HUES64 (cell line): ENCODE measurements at regions not wholly inside any gene's neighbourhood (a gene's known extent, or its start where the extent isn't known, plus 50 kb on each side); places are given as distances from the start of the nearest gene placed in this dataset.

Experiments used
- H3K27ac ChIP-seq: 2 replicates; pipeline ENCODE4 v1.7.0; 2013; ENCODE audit warnings: low read depth, low read length, inconsistent platforms
- H3K27me3 ChIP-seq: 2 replicates; pipeline ENCODE4 v1.6.1; 2013; ENCODE audit warnings: mild to moderate bottlenecking, low read length; ENCODE audit not compliant: insufficient read depth
- H3K36me3 ChIP-seq: 2 replicates; pipeline ENCODE4 v1.6.1; 2013; ENCODE audit warnings: mild to moderate bottlenecking, low read length; ENCODE audit not compliant: insufficient read depth
- H3K4me1 ChIP-seq: 2 replicates; pipeline ENCODE4 v1.6.1; 2013; ENCODE audit warnings: mild to moderate bottlenecking, low read length, moderate library complexity; ENCODE audit not compliant: insufficient read depth
- H3K4me3 ChIP-seq: 2 replicates; pipeline ENCODE4 v1.5.1; 2013; ENCODE audit warnings: mild to moderate bottlenecking, low read length, moderate library complexity
- H3K9ac ChIP-seq: 2 replicates; pipeline ENCODE4 v1.6.1; 2013; ENCODE audit warnings: mild to moderate bottlenecking, low read depth, low read length
- H3K9me3 ChIP-seq: 2 replicates; pipeline ENCODE4 v1.6.1; 2013; ENCODE audit warnings: low read depth, low read length; ENCODE audit not compliant: insufficient read depth
- WGBS: fragments of 150-250, 120-280 bp; methylation state at CpG from one replicate; pipeline ENCODE4 v1.1.7; 2013; ENCODE audit warnings: missing lambda C conversion rate; 5-methylcytosine and 5-hydroxymethylcytosine counted together

DNA sequence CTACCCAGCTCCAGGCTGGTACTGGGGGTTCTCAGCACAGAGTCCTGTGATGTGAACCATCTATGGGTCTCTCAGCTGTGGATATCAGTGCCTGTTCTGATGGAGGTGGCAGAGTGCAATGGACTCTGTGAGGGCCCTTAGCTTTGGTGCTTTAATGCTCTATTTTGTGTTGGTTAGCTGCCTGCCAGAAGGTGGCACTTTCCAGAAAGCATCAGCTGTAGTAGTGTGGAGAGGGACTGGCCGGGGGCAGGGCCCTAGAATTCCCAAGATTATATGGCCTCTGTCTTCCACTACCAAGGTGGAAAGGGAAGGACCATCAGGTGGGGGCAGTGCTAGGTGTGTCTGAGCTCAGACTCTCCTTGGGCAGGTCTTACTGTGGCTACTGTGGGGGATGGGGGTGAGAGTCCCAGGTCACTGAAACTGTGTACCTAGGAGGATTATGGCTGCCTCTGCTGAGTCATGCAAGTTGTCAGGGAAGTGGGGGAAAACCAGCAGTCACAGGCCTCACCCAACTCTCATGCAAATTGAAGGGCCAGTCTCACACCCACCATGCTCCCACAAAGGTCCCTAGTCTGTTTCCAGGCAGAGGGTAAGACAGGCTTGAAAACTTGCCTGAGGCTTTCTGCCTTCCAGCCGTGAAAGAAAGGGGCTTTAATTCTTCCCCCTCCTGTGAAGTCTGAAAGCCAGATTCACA, 878.1 kb downstream of the C12orf50 start:
- no peaks in the 10 kb centered on the region for H3K4me1 ChIP-seq
- H3K4me3 ChIP-seq, result no peak overlapping the region
- H3K9me3 ChIP-seq, result 0 out of 2 replicates have a peak, but pooled peaks cover 3% of the 10 kb centered on the region
- no peaks in the 10 kb centered on the region for H3K27me3 ChIP-seq
- WGBS, result 73% methylated on average over 2 of the region's 2 CpGs
- peak overlapping the region; percentile 67; the same call in 1 of the 2 replicates for H3K27ac ChIP-seq
- no peak overlapping the region for H3K9ac ChIP-seq
- H3K36me3 ChIP-seq, result no peaks in the 10 kb centered on the region

- Histone ChIP-seq H3K9me3 (peaks cover 3% of the 10 kb centered on the region; the same call in 1 of the 2 replicates), H3K27me3 (no peaks in the 10 kb centered on the region), H3K4me1 (no peaks in the 10 kb centered on the region), H3K9ac (no peak overlapping the region), H3K36me3 (no peaks in the 10 kb centered on the region), H3K27ac (no peak overlapping the region), H3K4me3 (no peak overlapping the region)
Measured at GRCh38 chr12:87142342-87142741, 886.2 kb upstream of the MGAT4C start.

DNA sequence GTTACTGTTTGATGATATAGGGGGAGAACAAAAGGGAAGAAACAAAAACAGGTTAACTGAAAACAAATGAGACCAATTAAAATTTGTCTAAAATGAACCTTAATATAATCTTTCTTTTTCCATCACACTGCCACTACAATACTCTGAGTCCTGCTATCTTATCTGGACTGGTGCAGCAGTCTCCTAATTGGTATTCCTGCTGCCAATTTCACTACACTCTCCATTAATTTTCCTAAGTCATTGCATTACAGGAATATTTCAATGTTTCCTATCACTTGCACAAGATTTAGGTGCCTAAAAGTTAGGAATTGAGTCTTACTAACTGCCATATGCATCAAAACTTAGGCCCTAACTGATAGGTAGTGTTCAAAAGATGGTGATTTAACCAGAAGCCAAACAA, 884.9 kb upstream of the MGAT4C start:
- H3K9ac ChIP-seq, result no peak overlapping the region
- H3K36me3 ChIP-seq, result no peaks in the 10 kb centered on the region
- peaks cover 3% of the 10 kb centered on the region; the same call in 1 of the 2 replicates for H3K9me3 ChIP-seq
- no peaks in the 10 kb centered on the region for H3K4me1 ChIP-seq
- H3K4me3 ChIP-seq, result no peak overlapping the region
- no peak overlapping the region for H3K27ac ChIP-seq
- no peaks in the 10 kb centered on the region for H3K27me3 ChIP-seq

GRCh38 chr12:87140262-87140661, 884.1 kb upstream of the MGAT4C start:
- Histone ChIP-seq H3K9ac (no peak overlapping the region), H3K4me1 (no peaks in the 10 kb centered on the region), H3K4me3 (no peak overlapping the region), H3K36me3 (no peaks in the 10 kb centered on the region), H3K27ac (no peak overlapping the region), H3K27me3 (no peaks in the 10 kb centered on the region), H3K9me3 (peaks cover 3% of the 10 kb centered on the region; the same call in 1 of the 2 replicates)
- WGBS, result 90% methylated on average over 1 of the region's 1 CpG

GRCh38 chr12:87137220-87137619, 881.0 kb upstream of the MGAT4C start:
- Histone ChIP-seq H3K27me3 (no peaks in the 10 kb centered on the region), H3K9me3 (peaks cover 3% of the 10 kb centered on the region; the same call in 1 of the 2 replicates), H3K4me3 (no peak overlapping the region), H3K27ac (no peak overlapping the region), H3K36me3 (no peaks in the 10 kb centered on the region), H3K4me1 (no peaks in the 10 kb centered on the region), H3K9ac (no peak overlapping the region)

DNA sequence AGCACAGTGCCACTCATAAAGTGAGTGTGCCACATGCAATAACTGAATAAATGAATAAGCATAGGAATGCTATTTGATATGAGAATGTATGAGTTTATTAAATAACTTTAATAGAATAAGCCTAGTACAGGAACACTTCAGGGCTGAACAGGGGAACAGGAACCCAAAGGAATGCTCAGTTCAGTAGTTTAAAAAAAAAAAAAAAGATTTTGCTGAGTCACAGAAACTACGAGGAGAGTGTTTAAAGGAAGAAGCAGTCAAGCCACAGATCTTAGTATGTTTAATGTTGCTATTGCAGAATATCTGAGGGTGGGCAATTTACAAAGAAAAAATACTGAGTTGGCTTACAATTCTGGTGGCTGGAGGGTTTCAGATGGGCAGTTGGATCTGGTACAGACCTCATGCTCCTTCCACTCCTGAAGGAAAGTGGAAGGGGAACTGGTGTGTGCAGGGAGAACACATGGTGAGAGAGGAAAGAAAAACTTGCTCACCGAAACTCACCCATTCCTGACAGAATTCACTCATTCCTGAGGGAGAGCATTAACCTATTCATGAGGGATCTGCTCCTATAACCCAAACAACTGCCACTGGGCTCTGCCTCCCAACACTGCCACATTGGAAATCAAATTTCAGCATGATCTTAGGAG, 880.3 kb upstream of the MGAT4C start:
- no peaks in the 10 kb centered on the region for H3K36me3 ChIP-seq
- no peaks in the 10 kb centered on the region for H3K27me3 ChIP-seq
- no peak overlapping the region for H3K9ac ChIP-seq
- 91% methylated on average over 2 of the region's 2 CpGs for WGBS
- no peak overlapping the region for H3K4me3 ChIP-seq
- H3K27ac ChIP-seq, result peak overlapping the region; percentile 41; the same call in 1 of the 2 replicates
- no peaks in the 10 kb centered on the region for H3K4me1 ChIP-seq
- peaks cover 3% of the 10 kb centered on the region; the same call in 1 of the 2 replicates for H3K9me3 ChIP-seq

DNA sequence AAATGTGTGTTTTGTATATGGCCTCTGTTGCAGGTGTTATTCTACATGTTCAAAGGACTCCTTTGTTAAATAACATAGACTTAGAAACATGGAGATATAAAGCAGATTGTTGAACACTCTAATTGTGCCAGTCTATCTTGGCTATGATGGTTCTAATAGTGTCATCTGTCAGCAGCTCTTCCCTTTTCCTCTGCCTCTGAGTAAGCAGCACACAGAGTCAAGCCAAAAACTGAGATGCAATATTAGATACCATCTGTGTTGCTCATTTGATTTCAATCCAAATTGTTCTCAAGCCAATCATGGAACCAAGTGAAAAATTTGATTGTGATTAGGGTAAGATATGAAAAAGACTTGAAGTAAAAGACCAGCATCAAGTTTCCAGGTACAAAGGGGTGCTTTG, 871.1 kb upstream of the MGAT4C start:
- Histone ChIP-seq H3K27ac (no peak overlapping the region), H3K4me3 (no peak overlapping the region), H3K9me3 (peaks cover 18% of the 10 kb centered on the region), H3K27me3 (no peaks in the 10 kb centered on the region), H3K36me3 (no peaks in the 10 kb centered on the region), H3K4me1 (no peaks in the 10 kb centered on the region), H3K9ac (no peak overlapping the region)

DNA sequence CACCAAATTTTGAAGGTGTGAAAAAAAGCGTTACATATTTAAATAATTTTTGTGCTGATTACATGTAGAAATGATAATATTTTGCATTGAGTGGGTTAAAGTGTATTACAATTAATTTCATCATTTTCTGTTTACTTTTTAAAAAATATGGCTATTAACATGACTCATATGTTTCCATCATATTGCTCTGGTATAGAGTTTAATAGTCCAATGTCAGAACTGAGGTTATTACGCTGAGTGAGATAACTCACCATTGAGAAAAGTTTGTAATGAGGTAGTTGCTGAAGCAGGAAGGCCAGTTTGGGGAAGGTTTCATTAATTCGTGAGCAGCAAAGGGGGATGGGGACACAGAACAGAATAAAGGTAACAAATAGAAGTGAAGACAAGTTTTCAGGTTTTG, 865.7 kb upstream of the MGAT4C start:
- WGBS, result 88% methylated on average over 2 of the region's 3 CpGs
- H3K9ac ChIP-seq, result no peak overlapping the region
- H3K4me3 ChIP-seq, result no peak overlapping the region
- no peak overlapping the region for H3K27ac ChIP-seq
- H3K27me3 ChIP-seq, result no peaks in the 10 kb centered on the region
- H3K9me3 ChIP-seq, result peaks cover 18% of the 10 kb centered on the region
- 0 out of 2 replicates have a peak, but pooled peaks cover under 1% of the 10 kb centered on the region for H3K4me1 ChIP-seq
- no peaks in the 10 kb centered on the region for H3K36me3 ChIP-seq

DNA sequence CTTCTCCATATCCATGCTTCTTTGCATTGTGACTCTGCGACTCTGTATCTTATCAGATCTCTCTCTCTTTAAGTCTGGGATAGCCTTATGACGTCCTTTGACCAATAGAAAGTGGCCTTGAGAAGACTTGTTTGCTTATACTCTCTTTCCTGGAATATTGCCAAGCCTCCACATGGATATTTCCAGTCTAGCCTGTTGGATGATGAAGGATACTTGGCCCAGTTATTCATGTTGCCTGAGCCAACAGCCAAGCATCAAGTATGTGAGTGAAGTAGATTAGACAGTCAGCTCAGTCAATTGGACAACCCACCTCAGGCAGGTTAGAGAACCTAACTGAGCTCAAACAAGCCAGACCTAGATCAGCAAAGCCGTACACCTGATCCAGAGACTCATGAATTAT, 864.2 kb upstream of the MGAT4C start:
- Histone ChIP-seq H3K27ac (no peak overlapping the region), H3K27me3 (no peaks in the 10 kb centered on the region), H3K9me3 (peaks cover 18% of the 10 kb centered on the region), H3K4me3 (no peak overlapping the region), H3K36me3 (no peaks in the 10 kb centered on the region), H3K4me1 (0 out of 2 replicates have a peak, but pooled peaks cover 5% of the 10 kb centered on the region), H3K9ac (no peak overlapping the region)
- WGBS, result 91% methylated on average over 3 of the region's 3 CpGs

- Histone ChIP-seq H3K9ac (no peak overlapping the region), H3K27me3 (no peaks in the 10 kb centered on the region), H3K4me1 (0 out of 2 replicates have a peak, but pooled peaks cover 5% of the 10 kb centered on the region), H3K36me3 (no peaks in the 10 kb centered on the region), H3K9me3 (peaks cover 13% of the 10 kb centered on the region), H3K27ac (no peak overlapping the region), H3K4me3 (no peak overlapping the region)
Measured at GRCh38 chr12:87119713-87120112, 863.5 kb upstream of the MGAT4C start.

GRCh38 chr12:87117526-87117925, 861.3 kb upstream of the MGAT4C start:
- H3K27me3 ChIP-seq, result no peaks in the 10 kb centered on the region
- H3K4me3 ChIP-seq, result no peak overlapping the region
- no peak overlapping the region for H3K9ac ChIP-seq
- 74% methylated on average over 1 of the region's 1 CpG for WGBS
- H3K4me1 ChIP-seq, result 0 out of 2 replicates have a peak, but pooled peaks cover 5% of the 10 kb centered on the region
- no peaks in the 10 kb centered on the region for H3K36me3 ChIP-seq
- H3K9me3 ChIP-seq, result no peaks in the 10 kb centered on the region
- no peak overlapping the region for H3K27ac ChIP-seq
